ENCODE measurements at regions not wholly inside any gene's neighbourhood (a gene's known extent, or its start where the extent isn't known, plus 50 kb on each side); places are given as distances from the start of the nearest gene placed in this dataset.
"Not testable (repeated sequence)": the region's sequence is repeated elsewhere in the genome, so short reads cannot be mapped to it uniquely, and the experiment has no call there.

DNA sequence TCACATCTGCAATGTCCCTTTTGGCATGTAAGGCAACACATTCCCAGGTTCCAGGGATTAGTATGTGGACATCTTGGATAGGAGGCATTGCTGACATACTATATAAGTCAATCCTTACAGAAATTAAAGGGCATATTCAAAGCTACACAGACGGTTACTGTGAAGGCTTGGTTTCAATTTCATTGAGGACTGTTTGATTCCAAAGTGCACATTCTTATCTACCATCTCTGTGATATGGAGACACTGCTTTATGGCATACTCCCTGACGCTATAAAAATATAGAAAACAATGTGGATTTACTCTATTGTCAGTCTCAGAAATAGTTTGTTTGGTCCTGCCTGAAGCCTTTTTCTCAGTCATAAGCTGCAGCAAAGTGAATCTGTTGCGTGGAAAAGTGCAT, 1486.7 kb downstream of the FAM181B start:
- no peak for DNase-seq

DNA sequence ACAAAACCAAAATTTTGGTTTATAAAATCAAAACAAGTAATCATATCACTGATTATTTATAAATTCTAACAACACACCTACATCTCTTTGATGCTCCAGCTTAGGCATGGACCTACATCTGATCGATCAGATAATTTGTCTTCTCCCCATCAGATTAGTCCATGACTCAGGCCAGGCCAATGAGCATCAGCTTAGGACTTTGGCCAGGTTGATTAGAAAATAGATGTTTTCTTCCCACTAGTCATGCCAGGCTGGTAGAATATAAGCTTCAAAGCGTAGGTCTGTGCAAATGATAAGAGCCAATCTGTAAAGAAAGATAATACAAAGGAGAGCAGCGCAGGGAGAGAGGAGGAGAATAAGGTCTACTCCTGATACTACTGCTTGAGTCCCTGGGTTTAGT, 1487.9 kb downstream of the FAM181B start:
- no peak for DNase-seq

DNA sequence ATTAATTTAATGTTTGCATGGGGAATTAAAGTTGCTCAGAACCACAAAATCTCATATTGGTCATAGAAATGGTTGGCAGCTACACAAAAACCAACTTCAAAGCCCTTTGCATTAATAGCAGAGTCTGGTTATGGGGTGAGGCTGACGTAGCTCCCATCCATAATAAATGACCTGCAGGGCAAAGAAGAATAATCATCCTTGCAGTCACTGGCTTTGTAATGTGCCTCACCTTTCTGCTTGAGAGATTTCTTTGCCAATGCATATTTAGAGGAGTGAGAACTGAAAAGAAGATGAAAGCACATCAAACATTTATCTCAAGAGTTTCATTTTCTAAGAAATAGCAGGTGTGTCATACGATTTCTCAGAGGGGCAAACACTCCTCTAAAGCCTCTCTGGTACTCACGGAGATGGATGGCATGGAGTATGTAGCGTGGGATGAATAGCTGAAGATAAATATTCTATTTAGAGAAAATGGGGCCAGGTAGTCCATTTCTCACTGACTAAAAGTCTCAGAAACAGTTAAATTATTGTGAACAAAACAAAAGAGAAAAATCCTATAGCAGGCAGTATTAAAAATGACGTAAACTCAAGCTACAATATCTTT, 1491.9 kb downstream of the FAM181B start:
- DNase-seq: no peak

DNA sequence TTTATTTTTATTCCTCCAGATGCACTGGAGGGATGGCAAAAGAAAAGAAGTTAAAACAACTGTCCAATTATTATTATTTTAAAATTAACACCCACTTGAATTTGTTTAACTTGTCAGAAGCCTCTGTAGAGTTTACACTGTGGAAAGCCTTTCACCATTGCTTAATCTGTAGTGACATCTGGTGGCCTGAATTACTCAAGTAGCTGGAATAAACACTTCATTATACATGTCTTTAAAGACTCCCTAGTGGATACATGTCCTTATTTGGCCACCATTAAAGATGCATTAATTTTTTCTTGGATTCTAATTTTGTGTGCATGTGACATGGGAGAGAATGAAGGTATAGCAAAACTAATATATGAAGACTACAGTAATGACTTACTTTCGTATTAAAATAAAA, 1496.5 kb downstream of the FAM181B start:
- DNase-seq: peak; percentile 33

DNA sequence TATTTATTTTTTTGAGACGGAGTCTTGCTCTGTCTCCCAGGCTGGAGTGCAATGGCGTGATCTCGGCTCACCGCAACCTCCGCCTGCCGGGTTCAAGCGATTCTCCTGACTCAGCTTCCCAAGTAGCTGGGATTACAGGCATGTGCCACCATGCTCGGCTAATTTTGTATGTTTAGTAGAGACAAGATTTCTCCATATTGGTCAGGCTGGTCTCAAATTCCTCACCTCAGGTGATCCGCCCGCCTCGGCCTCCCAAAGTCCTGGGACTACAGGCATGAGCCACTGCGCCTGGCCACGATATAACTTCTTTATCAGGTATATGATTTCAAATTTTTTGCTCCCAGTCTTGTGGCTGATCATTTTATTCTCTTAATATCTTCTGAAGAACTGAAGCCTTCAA, 1506.3 kb downstream of the FAM181B start:
- DNase-seq: not testable (repeated sequence)

DNA sequence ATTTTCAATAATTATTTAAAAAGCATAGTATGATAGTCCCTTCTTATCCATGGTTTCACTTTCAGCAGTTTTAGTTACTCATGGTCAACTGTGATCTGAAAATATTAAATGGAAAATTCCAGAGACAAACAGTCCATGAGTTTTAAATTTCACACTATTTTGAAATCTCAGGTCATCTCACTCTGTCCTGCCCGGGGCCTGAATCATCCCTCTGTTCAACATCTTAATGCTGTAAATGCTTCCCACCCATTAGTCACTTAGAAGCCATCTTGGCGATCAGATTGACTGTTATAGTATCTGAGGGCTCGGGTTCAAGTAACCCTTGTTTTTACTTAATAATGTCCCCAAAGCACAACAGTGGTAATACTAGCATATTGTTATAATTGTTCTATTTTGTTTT, 1509.3 kb downstream of the FAM181B start:
- DNase-seq: no peak

DNA sequence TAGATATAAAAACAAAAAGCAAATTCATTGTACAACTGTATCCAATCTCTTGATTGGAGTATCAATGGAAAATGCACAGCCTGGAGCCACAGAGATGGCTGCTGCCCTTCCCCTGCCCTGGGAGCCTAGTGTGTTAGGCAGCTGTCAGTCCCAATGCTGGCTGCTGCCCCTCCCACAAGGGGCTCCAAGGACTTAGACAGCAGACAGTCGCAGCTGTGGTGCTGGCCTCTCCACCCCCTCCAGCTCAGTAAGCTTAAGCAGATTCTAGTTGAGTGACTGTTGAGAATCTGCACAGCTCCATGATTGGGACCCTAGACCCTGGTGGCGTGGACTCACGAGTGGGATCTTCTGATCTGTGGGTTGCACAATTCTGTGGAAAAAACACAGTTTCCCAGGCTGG, 1511.2 kb downstream of the FAM181B start:
- DNase-seq: no peak

DNA sequence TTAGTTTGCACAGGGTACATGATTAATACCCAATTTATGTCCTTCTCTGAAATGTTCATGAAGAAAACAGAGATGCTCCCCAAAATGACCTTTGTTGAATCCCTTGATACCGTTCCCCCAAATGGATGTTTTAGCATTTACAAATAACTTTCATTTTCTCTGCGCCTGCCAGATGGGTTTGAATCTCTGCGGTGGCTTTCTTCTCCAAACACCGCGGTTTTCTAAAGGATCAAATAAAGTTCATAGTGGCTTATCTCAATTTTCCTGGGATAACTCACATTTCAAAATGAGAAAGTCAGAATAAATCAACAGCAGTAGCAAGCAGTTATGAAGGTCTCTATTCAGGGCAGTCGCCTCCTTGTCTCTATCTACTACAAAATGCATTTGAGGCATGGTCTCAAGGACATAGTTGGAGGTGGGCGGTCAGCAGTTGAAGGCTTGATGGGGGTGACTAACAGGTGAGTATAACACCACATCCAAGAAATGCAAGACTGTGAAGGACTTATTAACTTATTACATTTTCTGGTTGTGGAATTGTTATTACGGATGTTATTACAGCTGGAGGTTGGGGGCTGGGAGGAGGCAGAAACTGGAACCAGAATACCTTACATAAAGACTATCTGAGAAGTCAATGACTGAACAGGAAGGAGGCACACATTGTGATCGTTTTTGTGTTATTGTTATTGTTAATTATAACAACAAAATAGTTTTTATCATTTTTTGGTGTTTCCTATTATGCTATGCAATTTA, 1513.3 kb downstream of the FAM181B start:
- no peak for DNase-seq

DNA sequence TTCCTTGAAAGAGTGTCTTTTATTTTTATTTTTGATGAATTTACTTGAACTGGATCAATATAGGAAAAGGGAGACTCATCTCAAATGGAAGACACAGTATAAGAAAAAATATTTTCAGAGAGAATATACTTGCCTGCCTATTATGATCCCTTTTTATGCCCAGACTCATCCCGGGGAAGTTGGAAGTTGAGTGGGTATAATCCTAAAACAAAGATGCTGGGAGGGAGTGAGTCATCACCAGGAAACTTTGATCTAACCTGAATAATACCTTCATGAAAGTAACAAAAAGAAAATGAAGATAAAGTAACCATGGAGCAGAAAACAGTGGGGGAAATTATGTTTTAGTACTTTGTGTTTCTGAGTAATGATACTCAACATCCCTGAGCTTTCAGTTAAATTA, 1514.0 kb downstream of the FAM181B start:
- DNase-seq: no peak

DNA sequence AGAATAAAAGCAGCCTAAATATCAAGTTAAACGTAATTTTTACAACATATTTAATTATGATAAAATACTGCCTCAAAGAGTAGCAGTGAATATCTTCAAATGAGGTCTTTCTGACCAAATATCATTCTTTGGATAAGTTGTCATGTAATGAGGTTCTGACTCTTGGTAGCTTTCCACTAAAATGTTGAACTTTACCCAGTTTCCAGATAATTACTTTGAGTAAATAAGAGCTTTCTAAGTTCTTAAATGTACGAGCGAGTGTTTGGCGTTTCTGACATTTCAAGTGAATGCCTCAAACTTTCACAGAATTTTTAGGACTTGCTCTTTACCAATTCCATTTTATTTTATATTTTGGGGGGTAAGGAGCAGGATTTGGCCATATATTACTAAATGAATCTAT, 1515.2 kb downstream of the FAM181B start:
- DNase-seq: no peak

DNA sequence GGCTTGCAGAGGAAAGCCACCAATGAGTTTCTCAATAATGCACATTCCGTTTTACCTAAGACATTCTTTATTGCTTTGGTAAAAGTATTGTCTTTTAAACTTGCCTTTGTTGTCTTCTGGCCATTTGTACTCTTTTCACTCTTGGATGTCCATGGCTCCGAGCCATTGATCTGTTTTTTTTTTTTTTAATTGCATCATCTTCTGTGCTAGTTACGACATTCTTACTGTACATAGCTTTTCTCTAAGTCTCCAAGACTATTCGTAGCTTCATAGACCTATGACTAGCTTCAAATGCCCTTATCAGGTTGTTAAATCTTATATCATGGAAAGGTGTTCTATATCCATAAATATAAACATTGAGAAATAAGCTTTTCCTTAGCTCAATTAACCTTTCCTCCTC, 1522.6 kb downstream of the FAM181B start:
- no peak for DNase-seq

DNA sequence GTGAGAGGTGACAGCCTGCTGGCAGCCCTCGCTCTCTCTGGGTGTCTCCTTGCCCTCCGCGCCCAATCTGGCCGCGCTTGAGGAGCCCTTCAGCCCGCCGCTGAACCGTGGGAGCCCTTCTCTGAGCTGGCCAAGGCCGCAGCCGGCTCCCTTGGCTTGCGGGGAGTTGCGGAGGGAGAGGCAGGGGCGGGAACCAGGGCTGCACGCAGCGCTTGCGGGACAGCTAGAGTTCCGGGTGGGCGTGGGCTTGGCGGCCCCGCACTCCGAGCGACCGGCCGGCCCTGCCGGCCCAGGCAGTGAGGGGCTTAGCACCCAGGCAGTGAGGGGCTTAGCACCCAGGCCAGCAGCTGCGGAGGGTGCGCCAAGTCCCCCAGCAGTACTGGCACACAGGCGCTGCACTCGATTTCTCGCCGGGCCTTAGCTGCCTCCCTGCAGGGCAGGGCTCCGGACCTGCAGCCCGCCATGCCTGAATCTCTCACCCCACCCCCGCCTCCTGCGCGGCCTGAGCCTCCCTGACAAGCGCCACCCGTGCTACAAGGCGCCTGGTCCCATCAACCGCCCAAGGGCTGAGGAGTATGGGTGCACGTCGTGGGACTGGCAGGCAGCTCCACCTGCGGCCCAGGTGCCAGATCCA, 1526.1 kb downstream of the FAM181B start:
- DNase-seq: no peak

DNA sequence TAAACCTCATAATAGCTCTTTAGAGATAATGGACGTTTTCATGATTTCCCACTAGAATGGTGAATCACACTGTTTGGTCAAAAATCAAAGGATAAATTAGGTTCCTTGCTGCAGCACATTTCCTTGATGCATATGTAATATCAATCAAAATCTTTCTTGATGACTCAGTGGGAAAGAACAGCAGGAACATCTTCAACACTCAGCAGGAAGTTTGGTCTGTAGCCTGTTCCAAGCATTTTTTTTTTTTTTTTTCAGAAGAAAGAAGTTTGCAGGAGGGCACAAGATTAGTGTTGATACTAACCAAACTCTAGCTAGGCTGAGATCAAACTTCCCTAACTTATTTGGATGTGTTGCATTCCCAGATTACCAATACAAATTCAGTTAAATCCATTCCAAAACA, 1529.8 kb downstream of the FAM181B start:
- no peak for DNase-seq

DNA sequence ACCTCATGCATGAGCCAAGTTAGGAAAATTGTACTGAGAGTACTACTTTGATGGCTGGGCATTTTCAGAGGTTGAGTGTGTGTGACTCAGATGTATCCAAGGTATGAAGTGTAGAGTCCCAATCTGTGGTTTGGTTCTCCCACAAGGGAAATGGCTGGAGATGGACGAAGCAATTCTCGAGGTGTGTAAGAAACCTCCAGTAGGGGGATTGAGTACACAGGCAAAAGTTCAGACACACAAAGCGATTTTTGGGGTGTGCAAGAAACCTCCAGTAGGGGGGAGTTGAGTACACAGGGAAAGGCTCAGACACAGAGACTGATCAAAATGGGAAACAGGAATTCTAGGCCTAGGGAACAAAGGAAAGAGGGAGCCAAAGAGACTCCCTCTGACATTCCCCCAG, 1536.3 kb downstream of the FAM181B start:
- no peak for DNase-seq

DNA sequence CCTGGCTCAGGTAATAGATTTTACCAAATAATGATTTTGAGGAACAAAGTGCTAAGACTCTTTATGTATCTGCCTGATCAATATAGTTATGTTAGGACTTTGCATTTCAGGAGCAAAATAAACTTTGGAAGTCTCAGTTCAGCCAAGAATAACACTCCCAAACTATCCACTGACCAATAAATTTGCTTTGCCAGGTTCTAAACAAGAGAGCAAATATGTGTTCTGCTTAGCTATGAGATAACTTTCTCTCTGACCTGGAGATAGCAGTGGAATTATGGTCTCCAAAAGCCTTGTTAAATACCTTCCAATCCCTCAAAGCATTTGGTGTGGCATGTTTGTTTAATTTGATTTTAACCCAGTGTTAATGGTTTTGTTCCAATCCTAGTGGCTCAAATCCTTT, 1541.1 kb downstream of the FAM181B start:
- DNase-seq: no peak

DNA sequence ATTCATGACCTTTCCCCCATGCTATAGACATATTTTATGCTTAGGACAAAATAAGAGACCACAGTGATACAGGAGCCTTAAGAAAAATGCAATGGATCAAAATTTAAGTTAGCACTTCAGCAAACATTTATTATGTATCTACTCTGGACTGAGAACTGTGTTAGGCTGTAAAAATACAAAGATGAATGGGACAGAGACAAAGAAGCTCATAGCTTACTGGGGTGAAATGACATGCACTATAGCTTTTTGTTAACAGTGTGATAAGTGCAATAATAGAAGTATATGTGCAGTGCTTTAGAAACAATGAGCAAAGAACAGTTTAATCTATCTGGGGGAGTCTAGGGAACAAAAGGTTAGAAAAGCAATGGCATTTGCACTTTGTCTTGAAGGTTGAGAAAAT, 1543.1 kb downstream of the FAM181B start:
- no peak for DNase-seq

DNA sequence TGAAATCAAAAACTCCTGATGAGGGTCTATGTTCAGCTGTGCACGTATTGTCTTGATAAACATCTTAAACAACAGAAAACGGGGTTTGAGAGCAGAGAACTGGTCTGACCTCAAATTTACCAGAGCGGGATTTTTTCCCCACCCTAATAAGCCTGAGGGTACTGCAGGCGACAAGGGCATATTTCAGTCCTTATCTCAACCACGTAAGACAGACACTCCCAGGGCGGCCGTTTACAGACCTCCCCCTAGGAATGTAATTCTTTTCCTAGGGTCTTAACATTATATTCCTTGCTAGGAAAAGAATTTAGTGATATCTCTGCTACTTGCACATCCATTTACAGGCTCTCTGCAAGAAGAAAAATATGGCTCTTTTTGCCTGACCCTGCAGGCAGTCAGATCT, 1546.6 kb downstream of the FAM181B start:
- not testable (repeated sequence) for DNase-seq

DNA sequence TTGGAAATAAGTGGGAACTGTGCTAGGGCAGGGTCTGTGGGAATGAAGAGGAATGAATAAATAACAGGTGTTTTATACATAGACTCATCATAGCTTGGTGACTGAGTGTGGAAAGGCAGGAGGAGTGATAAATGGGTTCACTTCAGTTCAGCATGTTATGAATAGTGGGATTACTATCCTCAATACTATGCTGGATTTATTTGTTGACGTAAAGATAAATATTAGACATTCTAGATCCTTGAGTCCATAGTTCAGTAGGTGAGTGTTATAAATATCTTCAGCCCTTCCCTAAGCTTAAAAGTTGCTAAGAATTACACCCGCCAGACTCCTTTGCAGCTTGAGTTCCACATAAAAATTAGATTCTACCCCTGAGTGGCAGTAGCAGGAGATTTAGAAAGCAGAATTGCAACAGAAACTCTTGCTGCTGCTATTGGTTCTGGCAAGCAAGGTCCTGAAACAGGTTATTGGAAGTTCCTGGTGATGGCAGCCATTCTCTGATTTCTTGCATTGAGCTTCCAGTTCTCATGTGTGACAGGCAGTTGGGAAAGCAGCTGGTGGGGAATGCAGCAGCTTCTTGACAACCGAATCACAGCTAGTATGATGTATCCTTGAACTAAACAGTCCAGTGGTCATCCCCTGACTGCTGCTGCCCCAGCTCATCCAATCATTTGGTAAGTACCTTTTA, 1558.9 kb downstream of the FAM181B start:
- DNase-seq: no peak

DNA sequence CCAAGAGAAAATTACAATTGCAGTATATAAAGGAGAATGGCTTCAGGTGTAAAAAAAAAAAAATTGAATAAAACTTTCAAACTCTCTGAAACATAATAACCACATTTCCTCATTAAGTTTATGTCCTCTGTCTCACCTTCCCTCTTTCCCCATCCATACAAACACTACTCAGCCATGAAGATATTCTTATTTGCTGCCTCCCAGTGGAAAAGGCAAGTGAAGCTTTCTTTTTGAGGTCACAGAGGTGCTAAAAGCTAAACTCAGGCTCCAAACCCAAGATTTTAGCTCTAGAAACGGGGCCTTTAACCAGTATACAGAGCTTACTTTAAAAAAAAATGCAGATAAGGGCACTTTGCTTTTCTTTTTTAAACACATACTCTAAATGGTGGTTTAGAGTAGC, 1568.5 kb downstream of the FAM181B start:
- no peak for DNase-seq

DNA sequence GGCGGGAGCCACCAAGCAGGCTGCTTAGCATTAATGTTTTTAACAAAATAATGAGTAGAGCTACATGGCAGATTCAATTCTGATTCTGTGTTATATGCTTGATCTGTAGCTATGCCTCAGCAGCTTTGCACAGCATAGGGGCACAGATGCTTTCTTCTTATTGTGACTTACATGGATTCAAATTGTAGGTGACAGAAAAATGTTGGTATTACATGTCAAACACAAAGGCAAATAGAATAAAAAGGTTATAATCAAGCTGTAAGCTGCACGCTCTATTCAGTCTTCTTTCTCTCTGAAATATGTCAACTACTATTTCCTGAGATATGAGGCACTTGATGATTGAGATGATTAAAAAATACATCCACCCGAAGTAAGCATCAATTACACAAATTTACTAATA, 1573.8 kb downstream of the FAM181B start:
- DNase-seq: no peak

DNA sequence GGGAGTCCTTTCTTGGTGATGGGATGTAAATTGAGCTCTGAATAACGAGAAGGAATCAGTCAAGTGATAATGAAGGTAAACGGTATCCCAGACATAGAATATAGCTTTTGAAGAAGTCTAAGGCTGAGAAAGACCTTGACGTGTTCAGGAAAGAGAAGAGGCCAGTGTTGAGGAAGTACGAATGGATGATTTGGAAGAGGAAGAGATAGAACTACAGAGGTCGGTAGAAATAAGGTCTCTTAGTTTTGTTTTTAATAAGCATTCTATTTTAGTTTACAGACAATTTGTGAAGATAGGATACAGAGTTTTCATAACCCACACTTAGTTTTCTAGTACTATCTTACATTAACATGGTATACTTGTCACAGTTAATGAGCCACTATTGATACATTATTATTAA, 1598.1 kb downstream of the FAM181B start:
- DNase-seq: no peak

DNA sequence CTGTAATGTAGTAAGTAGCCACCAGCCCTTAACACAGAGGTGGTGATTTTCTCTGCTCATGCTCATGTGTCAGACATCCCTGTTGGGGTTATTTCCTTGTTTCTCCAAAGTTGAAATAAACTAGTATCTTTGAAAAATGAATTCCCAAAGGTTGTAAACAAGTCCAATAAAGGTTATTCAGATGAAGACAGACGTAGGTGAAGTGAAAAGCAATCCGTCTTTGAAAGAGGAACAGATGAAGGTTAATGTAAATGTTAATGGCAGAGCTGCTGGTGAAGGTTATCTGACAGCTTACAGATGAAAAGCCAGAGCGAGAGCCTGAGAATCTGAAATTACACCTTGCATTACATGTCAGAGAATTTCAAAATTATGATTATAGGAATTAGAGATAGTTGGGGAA, 1604.0 kb downstream of the FAM181B start:
- DNase-seq: no peak

DNA sequence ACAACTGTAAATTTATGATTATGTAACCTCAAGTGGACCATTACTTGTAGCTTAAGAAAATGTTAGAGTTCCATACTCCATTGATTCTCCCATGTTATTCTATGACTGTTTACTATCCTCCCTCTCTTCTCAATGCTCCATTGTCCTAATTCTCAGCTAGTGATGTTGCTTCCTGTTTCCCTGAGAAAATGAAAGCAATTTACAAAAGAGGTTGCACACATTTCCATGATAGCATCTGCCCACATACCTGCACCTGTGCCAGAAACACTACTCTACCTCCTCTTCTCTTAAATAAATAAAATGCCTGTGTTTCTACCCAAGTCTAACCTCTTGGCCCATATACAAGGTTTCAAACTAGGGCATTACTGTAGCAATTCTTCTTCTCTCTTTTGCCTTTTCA, 1620.9 kb downstream of the FAM181B start:
- DNase-seq: no peak

DNA sequence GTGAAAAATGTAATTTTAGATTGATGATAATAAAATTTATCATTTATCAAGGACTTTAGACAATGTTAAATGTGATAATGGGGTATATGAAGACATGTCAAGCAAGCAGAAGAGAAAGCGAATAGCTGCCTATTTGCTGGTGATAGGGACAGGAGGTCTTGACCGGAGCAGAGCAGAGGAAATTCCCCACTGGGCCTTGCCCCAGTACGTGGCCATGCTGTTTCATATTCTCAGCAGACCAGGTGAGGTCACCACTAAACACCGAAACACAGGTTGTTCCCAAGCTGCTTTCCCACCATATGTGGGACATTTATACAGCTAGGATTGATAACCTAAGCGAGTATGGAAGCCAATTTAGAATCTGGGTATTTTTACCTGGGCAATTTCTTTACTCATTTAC, 1629.6 kb downstream of the FAM181B start:
- DNase-seq: no peak
